ENCODE measurements at regions not wholly inside any gene's neighbourhood (a gene's known extent, or its start where the extent isn't known, plus 50 kb on each side); places are given as distances from the start of the nearest gene placed in this dataset.

DNA sequence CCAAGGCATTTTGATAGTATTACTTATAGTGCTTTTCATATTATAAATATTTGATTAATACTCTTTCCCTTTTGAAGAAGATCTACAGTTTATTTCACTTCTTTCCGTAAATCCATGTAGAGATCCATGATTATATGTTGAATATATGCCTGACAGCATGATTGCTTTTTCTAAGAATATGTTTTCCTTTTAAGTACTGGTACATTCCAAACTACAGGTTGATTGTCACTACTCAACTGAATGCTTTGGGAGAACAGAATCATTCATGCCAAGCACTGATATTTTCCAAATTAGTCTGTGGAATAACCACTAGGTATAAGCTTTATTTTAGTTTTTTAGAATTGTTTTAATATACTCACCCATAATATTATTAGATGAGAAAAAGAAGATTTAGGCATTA lies 330.2 kb downstream of the BCKDHB start:
- no peak for TF ChIP-seq CTCF (IDR thresholded peaks at IDR 0.05)
- TF ChIP-seq, protein P1, sequence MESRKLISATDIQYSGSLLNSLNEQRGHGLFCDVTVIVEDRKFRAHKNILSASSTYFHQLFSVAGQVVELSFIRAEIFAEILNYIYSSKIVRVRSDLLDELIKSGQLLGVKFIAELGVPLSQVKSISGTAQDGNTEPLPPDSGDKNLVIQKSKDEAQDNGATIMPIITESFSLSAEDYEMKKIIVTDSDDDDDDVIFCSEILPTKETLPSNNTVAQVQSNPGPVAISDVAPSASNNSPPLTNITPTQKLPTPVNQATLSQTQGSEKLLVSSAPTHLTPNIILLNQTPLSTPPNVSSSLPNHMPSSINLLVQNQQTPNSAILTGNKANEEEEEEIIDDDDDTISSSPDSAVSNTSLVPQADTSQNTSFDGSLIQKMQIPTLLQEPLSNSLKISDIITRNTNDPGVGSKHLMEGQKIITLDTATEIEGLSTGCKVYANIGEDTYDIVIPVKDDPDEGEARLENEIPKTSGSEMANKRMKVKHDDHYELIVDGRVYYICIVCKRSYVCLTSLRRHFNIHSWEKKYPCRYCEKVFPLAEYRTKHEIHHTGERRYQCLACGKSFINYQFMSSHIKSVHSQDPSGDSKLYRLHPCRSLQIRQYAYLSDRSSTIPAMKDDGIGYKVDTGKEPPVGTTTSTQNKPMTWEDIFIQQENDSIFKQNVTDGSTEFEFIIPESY (IDR thresholded peaks at IDR 0.05; ENCODE audit: borderline replicate concordance, low read depth) = no peak
- no peak for TF ChIP-seq YY1 (IDR thresholded peaks at IDR 0.05; ENCODE audit: low read depth)
